G401 (cell line): ENCODE measurements at regions not wholly inside any gene's neighbourhood (a gene's known extent, or its start where the extent isn't known, plus 50 kb on each side); places are given as distances from the start of the nearest gene placed in this dataset.

ENCODE experiments used
- DNase-seq: peaks from one replicate; pipeline ENCODE4 v3.0.0-alpha.2; 2015; ENCODE audit warnings: low spot score
- in situ Hi-C: cut with HindIII; loops from 2 replicates; pipeline ENCODE4 v1.10.0; 2016; ENCODE audit warnings: low sequenced_read_pairs, mixed read lengths

- DNase-seq: no peak
- in situ Hi-C loops: no loop called here
These were observed 423.8 kb upstream of the PSMD7 start for GRCh38 chr16:73872856-73873255.

- in situ Hi-C loops: no loop called here
These were observed 425.4 kb upstream of the PSMD7 start for GRCh38 chr16:73871088-73871733.

GRCh38 chr16:73869126-73869525 lies 427.5 kb upstream of the PSMD7 start:
- DNase-seq: no peak
- in situ Hi-C loops: no loop called here

More at GRCh38 chr16:73871088-73871733, 425.4 kb upstream of the PSMD7 start:
- no peak for DNase-seq

- DNase-seq: no peak
- in situ Hi-C loops: no loop called here
These were observed 431.7 kb upstream of the PSMD7 start for GRCh38 chr16:73864868-73865267.

GRCh38 chr16:73858326-73858725 lies 438.3 kb upstream of the PSMD7 start:
- in situ Hi-C loops: no loop called here

GRCh38 chr16:73853968-73854367 lies 442.6 kb upstream of the PSMD7 start:
- in situ Hi-C loops: no loop called here

More at GRCh38 chr16:73858326-73858725, 438.3 kb upstream of the PSMD7 start:
- no peak for DNase-seq

GRCh38 chr16:73852561-73852960 lies 444.1 kb upstream of the PSMD7 start:
- DNase-seq: no peak
- in situ Hi-C loops: no loop called here

More at GRCh38 chr16:73853968-73854367, 442.6 kb upstream of the PSMD7 start:
- DNase-seq: no peak

- in situ Hi-C loops: no loop called here
- DNase-seq: no peak
These were observed 447.6 kb upstream of the PSMD7 start for GRCh38 chr16:73848993-73849392.

- in situ Hi-C loops: no loop called here
- DNase-seq: no peak
These were observed 449.5 kb upstream of the PSMD7 start for GRCh38 chr16:73847090-73847489.

- in situ Hi-C loops: no loop called here
- no peak for DNase-seq
These were observed 450.3 kb upstream of the PSMD7 start for GRCh38 chr16:73846356-73846755.

GRCh38 chr16:73846007-73846330 lies 450.6 kb upstream of the PSMD7 start:
- in situ Hi-C loops: no loop called here
- no peak for DNase-seq

- DNase-seq: no peak
- in situ Hi-C loops: no loop called here
These were observed 451.2 kb upstream of the PSMD7 start for GRCh38 chr16:73845238-73846006.

- DNase-seq: no peak
- in situ Hi-C loops: no loop called here
These were observed 455.9 kb upstream of the PSMD7 start for GRCh38 chr16:73840728-73841127.

- DNase-seq: no peak
- in situ Hi-C loops: no loop called here
These were observed 465.4 kb upstream of the PSMD7 start for GRCh38 chr16:73831220-73831619.

GRCh38 chr16:73823205-73823849 lies 473.3 kb upstream of the PSMD7 start:
- no peak for DNase-seq
- in situ Hi-C loops: no loop called here

- in situ Hi-C loops: no loop called here
- no peak for DNase-seq
These were observed 478.9 kb upstream of the PSMD7 start for GRCh38 chr16:73817526-73818324.

- no peak for DNase-seq
- in situ Hi-C loops: no loop called here
These were observed 483.1 kb upstream of the PSMD7 start for GRCh38 chr16:73813527-73813926.

GRCh38 chr16:73804456-73804855 lies 492.2 kb upstream of the PSMD7 start:
- no peak for DNase-seq
- in situ Hi-C loops: no loop called here

GRCh38 chr16:73798471-73798870 lies 498.1 kb upstream of the PSMD7 start:
- in situ Hi-C loops: no loop called here
- no peak for DNase-seq

GRCh38 chr16:73797115-73797514 lies 499.5 kb upstream of the PSMD7 start:
- no peak for DNase-seq
- in situ Hi-C loops: no loop called here
